Psoas muscle (tissue), 7 donors: ENCODE measurements at regions not wholly inside any gene's neighbourhood (a gene's known extent, or its start where the extent isn't known, plus 50 kb on each side); places are given as distances from the start of the nearest gene placed in this dataset.
A peak's percentile ranks its signal among the peaks of the same experiment; 100 is the strongest.

Source experiments
- ATAC-seq, 4 donors: fragments of 200-7000 bp; cut with Tn5 transposase; one replicate each; pipeline ENCODE4 v1.9.1; 2020; ENCODE audit warnings: moderate library complexity in 3 of 4, mild to moderate bottlenecking in 2 of 4
- DNase-seq, 2 donors: peaks; one replicate each; pipeline ENCODE4 v3.0.0-alpha.2; 2020
- H3K27ac ChIP-seq: fragments of 200-600 bp; one replicate; pipeline ENCODE4 v1.8.0; 2022
- H3K27me3 ChIP-seq, 3 donors: fragments of 200-600 bp in 1 of 3; one replicate each; pipeline versions ENCODE4 v1.6.1 to v1.8.0; 2013 to 2022; ENCODE audit warnings: low read length in 2 of 3, mild to moderate bottlenecking in 2 of 3, moderate library complexity in 1 of 3; ENCODE audit not compliant: insufficient read depth in 3 of 3
- H3K36me3 ChIP-seq, 2 donors: fragments of 200-600 bp in 1 of 2; one replicate each; pipeline versions ENCODE4 v1.6.1 to v1.8.0; 2013 to 2022; ENCODE audit warnings: low read depth in 1 of 2, mild to moderate bottlenecking in 1 of 2, moderate library complexity in 1 of 2; ENCODE audit not compliant: insufficient read depth in 1 of 2
- H3K4me1 ChIP-seq: fragments of 200-600 bp; one replicate; pipeline ENCODE4 v1.8.0; 2022
- H3K4me3 ChIP-seq: fragments of 200-600 bp; one replicate; pipeline ENCODE4 v1.8.0; 2022; ENCODE audit warnings: mild to moderate bottlenecking
- H3K9me3 ChIP-seq: fragments of 200-600 bp; one replicate; pipeline ENCODE4 v1.8.0; 2022
- WGBS, 3 donors: extraction: QIAGEN DNeasy Blood & Tissue Kit; methylation state at CpG; one replicate each; pipeline versions ENCODE4 v1.1.6 to v1.1.7; 2013; 5-methylcytosine and 5-hydroxymethylcytosine counted together
- intact Hi-C, 2 donors: fragments of 100-400 bp; cut with DNase I; formaldehyde crosslinking; loops; one replicate each; pipeline versions ENCODE4 v1.11.0 to v1.14.2; 2022
- TF ChIP-seq, protein P1 (sequence below): fragments of 200-600 bp; IDR thresholded peaks from one replicate; pipeline ENCODE4 v1.8.0; 2022; ENCODE audit warnings: antibody characterized with exemption
- donor health status: healthy with polysubstance abuse.
- donor health status: DM: no; HTN: no; CAD: no; lungs with moderate emphysema.
- donor health status: Bipolar disorder and iron deficiency.
- donor health status: healthy.
- donor health status: DM: yes; HTN: yes; CAD: no.
- donor health status: DM: no; HTN: no; CAD: no.
- donor health status: DM: yes; HTN: yes; CAD: no.

DNA sequence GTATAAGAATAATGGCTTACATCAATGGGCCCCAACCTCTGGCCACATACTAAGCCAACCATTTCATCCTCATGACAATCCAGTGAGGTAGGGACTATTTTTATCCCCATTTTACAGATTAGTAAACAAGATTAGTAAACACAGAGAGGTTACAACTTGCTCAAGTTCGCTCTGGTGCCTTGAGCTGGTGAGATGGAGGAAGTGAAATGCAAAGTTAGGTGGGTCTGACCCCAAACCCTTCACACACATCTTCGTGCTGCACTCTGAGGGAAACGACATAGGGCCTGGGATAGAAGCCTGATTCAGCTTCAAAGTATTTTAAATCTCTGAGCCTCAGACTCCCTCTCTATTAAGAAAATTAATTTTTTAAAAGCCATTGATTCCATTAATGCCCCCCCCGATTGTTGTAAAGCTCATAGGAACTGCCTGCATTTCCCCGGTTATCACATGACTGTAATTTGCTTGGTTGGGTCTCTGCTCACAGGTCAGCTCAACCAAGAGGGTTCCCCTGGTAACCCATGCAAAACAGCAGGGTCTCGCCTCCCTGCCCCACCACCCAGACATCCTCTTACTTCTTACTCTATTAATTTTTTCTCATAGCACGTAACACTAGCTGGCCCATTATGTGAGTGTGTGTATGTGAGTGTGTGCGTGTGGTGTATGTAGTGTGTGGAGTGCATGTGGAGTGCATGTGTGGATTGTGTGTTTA, 221.2 kb downstream of the MAFB start:
- no peaks in the 10 kb centered on the region for H3K27me3 ChIP-seq
- TF ChIP-seq, protein P1, sequence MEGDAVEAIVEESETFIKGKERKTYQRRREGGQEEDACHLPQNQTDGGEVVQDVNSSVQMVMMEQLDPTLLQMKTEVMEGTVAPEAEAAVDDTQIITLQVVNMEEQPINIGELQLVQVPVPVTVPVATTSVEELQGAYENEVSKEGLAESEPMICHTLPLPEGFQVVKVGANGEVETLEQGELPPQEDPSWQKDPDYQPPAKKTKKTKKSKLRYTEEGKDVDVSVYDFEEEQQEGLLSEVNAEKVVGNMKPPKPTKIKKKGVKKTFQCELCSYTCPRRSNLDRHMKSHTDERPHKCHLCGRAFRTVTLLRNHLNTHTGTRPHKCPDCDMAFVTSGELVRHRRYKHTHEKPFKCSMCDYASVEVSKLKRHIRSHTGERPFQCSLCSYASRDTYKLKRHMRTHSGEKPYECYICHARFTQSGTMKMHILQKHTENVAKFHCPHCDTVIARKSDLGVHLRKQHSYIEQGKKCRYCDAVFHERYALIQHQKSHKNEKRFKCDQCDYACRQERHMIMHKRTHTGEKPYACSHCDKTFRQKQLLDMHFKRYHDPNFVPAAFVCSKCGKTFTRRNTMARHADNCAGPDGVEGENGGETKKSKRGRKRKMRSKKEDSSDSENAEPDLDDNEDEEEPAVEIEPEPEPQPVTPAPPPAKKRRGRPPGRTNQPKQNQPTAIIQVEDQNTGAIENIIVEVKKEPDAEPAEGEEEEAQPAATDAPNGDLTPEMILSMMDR = no peak
- DNase-seq (no peak), ATAC-seq (peak in 1 of 4 donors; percentile 22)
- H3K4me1 ChIP-seq = no peaks in the 10 kb centered on the region
- no peak overlapping the region for H3K4me3 ChIP-seq
- no peaks in the 10 kb centered on the region for H3K9me3 ChIP-seq
- intact Hi-C loops = no loop called here
- WGBS, 3 donors = 93 to 94% (median 93%) methylated on average over 8 of the region's 8 CpGs
- no peak overlapping the region for H3K27ac ChIP-seq
- no peaks in the 10 kb centered on the region for H3K36me3 ChIP-seq

DNA sequence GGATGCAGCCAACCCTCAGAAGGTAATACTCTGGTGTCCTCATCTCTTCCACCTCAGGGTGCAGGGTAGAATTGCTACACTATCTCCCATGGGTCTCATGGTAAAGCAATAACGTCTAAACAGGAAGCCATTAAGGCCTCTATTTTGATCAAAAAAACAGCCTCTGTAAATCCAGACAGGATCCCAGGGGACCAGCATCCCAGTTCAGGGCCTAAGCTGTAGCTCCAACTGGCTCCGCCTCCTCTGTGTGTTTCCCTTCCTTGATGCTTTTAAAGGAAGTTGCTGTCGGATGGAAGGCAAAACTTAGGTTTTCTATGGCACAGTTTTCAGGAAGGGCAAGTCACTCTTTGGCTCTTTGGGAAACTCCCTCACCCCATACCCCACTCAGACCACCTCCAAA, 222.0 kb downstream of the MAFB start:
- TF ChIP-seq, protein P1 = no peak
- DNase-seq (no peak), ATAC-seq (no peak)
- H3K36me3 ChIP-seq = no peaks in the 10 kb centered on the region
- H3K27ac ChIP-seq = no peak overlapping the region
- H3K4me1 ChIP-seq = no peaks in the 10 kb centered on the region
- H3K9me3 ChIP-seq = no peaks in the 10 kb centered on the region
- WGBS, 3 donors = 55 to 73% (median 61%) methylated on average over 3 of the region's 3 CpGs
- H3K4me3 ChIP-seq = no peak overlapping the region
- H3K27me3 ChIP-seq = no peaks in the 10 kb centered on the region
- intact Hi-C loops = no loop called here

DNA sequence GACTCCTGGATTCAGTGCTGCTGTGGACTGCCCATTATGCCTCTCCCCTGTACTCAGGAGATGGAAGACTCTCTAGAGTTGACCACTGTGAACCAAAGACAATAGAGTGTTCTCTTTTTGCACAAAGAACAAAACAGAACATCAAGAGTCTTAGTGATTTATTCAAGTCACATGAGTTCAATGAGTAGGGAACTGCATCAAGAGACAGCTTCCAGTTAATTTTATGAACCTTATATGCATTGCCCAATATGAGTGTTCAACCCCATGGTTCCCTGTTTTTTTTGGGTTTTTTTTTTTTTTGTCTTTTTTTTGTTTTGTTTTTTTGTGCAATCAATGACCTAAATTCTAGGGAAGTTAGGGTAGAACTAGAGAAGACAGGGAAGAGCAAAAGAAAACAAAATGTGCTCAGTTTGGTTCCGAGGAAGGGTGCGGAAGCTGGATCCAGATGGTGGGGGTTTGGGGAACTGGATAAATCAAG, 224.3 kb downstream of the MAFB start:
- Histone ChIP-seq H3K9me3 (no peaks in the 10 kb centered on the region), H3K4me1 (no peaks in the 10 kb centered on the region), H3K27ac (no peak overlapping the region), H3K27me3 (no peaks in the 10 kb centered on the region), H3K36me3 (no peaks in the 10 kb centered on the region), H3K4me3 (no peak overlapping the region)
- DNase-seq (no peak), ATAC-seq (peak in 1 of 4 donors; percentile 33)
- 95 to 98% (median 96%) methylated on average over 2 of the region's 2 CpGs for WGBS, 3 donors
- TF ChIP-seq, protein P1 = no peak
- intact Hi-C loops = no loop called here

DNA sequence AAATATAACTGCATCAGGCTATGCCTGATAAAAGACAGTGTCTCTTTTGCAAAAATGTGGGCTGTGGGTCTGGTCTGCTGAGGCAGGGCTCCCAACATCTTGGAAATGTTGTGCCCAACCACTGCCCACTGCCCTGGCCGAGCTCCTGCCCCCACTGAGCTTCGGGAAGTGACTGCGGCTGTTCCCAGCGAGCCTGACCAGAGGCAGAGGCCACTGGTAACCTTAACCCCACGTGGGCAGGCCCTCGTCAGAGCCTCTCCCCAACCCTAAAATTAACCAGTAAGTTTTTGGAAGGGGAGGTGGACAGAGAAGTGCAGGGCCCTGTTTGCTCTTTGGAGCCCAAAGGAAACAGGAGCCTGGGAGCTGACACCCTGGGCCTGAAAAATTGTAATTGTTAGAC, 225.9 kb downstream of the MAFB start:
- H3K4me3 ChIP-seq = no peak overlapping the region
- DNase-seq = no peak
- TF ChIP-seq, protein P1 = no peak
- ATAC-seq = peak in 1 of 4 donors; percentile 63
- WGBS, 3 donors = 57 to 81% (median 65%) methylated on average over 6 of the region's 6 CpGs
- intact Hi-C loops = no loop called here
- no peaks in the 10 kb centered on the region for H3K4me1 ChIP-seq
- no peak overlapping the region for H3K27ac ChIP-seq
- no peaks in the 10 kb centered on the region for H3K9me3 ChIP-seq
- H3K36me3 ChIP-seq = no peaks in the 10 kb centered on the region
- H3K27me3 ChIP-seq = no peaks in the 10 kb centered on the region

DNA sequence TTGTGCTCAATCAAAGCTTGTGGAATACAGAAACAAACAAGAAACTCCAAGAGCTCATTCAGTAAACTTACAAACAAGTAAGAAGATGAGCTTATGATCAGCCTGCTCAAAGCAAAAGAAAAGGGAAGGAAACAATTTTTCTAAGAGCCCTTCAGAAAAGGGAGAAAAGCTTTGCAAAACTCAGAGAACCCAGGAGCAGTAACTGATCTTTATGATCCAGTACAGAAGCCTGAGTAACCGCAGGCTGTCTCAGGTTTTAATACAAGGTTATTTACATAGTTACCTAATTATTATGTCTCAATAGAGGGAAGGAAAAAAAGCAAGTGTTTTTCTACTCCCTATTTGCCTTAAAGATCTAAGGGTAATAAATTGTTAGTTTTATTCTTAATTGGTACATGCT, 226.5 kb downstream of the MAFB start:
- no peak for DNase-seq
- no peaks in the 10 kb centered on the region for H3K27me3 ChIP-seq
- H3K27ac ChIP-seq = no peak overlapping the region
- H3K36me3 ChIP-seq = no peaks in the 10 kb centered on the region
- no peaks in the 10 kb centered on the region for H3K4me1 ChIP-seq
- no peak for ATAC-seq
- TF ChIP-seq, protein P1 = no peak
- intact Hi-C loops = no loop called here
- H3K4me3 ChIP-seq = no peak overlapping the region
- 71 to 86% (median 78%) methylated on average over 1 of the region's 1 CpG for WGBS, 3 donors
- no peaks in the 10 kb centered on the region for H3K9me3 ChIP-seq
